AG04449 (cell line): ENCODE measurements at regions not wholly inside any gene's neighbourhood (a gene's known extent, or its start where the extent isn't known, plus 50 kb on each side); places are given as distances from the start of the nearest gene placed in this dataset.

Source experiments
- CTCF ChIA-PET: fragments of 350-600 bp; formaldehyde crosslinking; extraction: SDS; loops from one replicate; lab custom pipeline; 2021; ENCODE audit warnings: antibody characterized with exemption; lab: Yijun Ruan, JAX
- POLR2A ChIA-PET: fragments of 400-600, 350-600 bp; formaldehyde crosslinking; extraction: SDS; loops from one replicate; lab custom pipeline; 2020; ENCODE audit warnings: antibody characterized with exemption, inconsistent platforms; lab: Yijun Ruan, JAX
- DNase-seq: peaks from one replicate; pipeline ENCODE4 v3.0.0-alpha.2; 2010; ENCODE audit warnings: low read depth, low spot score
- H3K4me3 ChIP-seq: 2 replicates; pipeline ENCODE4 v1.5.1; 2011; ENCODE audit warnings: low read depth, mild to moderate bottlenecking, control low read depth, low read length
- CTCF ChIP-seq: IDR thresholded peaks from one replicate; pipeline ENCODE4 v1.5.1; 2011; ENCODE audit warnings: mild to moderate bottlenecking, moderate library complexity, low read length, control low read depth, inconsistent platforms; ENCODE audit not compliant: insufficient read depth; ENCODE audit errors: missing control alignments

DNA sequence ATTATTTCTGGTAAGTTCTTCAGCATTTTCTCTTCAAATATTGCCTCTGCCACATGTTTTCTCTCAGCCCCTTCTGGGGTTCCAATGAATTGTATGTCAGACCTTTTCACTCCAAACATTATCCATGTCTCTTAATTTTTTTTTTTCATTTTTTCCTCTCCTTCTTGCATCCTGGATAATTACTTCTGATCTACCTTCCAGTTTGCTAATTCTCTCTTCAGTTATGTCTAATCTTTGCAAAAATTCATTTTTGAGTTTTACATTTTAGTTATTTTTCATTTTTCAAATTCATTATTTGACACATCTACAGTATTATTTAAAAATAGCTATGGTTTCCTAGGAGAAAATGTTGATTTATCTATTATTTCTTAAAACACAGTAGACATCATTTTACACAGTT, 271.7 kb downstream of the TFAP2B start:
- TF ChIP-seq CTCF = no peak
- CTCF ChIA-PET = no interaction called here
- POLR2A ChIA-PET = no interaction called here
- no peak overlapping the region for H3K4me3 ChIP-seq
- no peak for DNase-seq

DNA sequence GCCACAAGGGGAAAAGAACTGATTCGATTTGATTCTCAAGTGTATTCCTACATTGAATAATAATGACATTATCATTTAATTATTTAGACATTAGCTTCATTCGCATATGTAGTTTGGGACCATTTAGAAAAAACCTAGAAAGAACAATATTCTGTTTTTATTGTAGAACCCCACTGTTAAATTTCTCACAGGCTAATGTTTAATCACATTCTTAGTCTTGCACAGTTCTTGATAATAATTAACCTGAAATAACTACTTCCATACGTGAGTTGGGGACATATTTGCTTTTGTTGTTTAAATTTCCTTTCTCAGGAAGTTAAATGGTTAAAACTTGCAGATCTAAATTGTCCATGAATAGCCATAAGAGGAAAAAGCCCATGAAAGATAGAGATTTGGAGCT, 275.2 kb downstream of the TFAP2B start:
- no peak overlapping the region for H3K4me3 ChIP-seq
- no peak for TF ChIP-seq CTCF
- POLR2A ChIA-PET = no interaction called here
- DNase-seq = no peak
- CTCF ChIA-PET = no interaction called here

GRCh38 chr6:51094271-51094670, 275.6 kb downstream of the TFAP2B start:
- H3K4me3 ChIP-seq = no peak overlapping the region
- CTCF ChIA-PET = no interaction called here
- DNase-seq = no peak
- no peak for TF ChIP-seq CTCF
- POLR2A ChIA-PET = no interaction called here

DNA sequence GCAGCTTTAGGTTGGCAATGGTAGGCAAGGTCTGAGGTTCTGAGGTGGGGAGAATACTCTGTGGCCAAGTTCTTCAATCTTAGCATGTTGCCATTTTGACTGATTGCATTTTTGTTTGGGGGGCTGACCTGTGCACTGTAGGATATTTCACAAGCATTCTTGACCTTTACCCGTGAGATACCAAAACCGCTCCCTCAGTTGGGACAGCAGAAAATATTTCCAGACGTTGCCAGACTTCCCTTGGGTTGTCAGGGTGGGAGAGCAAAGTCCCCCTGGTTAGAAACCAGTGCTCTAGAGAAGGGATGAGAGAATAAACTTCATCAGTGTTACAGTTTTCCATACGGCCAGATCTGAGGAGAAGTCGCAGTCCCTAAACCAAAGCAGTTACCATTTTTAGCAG, 279.6 kb downstream of the TFAP2B start:
- ChIA-PET CTCF (no interaction called here), POLR2A (no interaction called here)
- TF ChIP-seq CTCF = no peak
- no peak overlapping the region for H3K4me3 ChIP-seq
- no peak for DNase-seq

DNA sequence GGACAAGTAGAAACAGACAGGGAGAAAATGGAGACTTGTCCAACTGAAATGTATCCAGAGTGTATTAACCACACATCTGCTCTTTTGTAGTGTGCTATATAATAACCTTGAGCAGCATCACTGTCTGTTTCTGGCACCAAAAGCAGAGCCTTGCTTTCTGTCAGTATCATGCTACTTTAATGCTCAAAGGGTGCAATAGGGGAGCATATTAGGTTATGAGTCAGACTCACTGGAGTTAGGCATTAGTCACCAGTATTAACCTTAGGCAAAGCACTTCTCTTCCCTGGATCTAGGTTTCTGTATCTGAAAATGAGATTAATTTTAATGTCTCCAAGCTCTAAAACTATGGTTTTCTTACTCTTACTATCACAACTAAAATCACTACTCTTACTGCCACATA, 280.1 kb downstream of the TFAP2B start:
- ChIA-PET POLR2A (no interaction called here), CTCF (no interaction called here)
- TF ChIP-seq CTCF = no peak
- no peak overlapping the region for H3K4me3 ChIP-seq
- DNase-seq = no peak

DNA sequence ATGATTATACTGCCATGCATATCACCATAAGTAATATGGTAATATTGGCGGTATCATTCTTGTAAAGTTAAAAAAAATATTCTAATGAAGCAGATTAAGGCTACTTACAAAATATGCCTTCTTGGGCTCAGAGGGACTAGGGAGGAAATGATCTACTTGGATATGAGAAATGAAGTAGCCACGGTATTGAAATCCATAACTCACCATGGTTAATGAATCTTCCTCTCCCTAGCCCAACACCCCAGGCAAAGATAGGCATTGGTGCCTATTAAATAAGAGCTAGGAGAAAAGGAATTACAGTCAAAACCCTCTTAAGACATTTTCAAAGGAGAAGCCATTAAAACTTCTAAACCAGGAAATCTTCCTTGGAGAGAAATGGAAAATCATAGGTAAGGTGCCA, 280.5 kb downstream of the TFAP2B start:
- DNase-seq = no peak
- H3K4me3 ChIP-seq = no peak overlapping the region
- no peak for TF ChIP-seq CTCF
- POLR2A ChIA-PET = no interaction called here
- CTCF ChIA-PET = no interaction called here

- TF ChIP-seq CTCF = no peak
- POLR2A ChIA-PET = no interaction called here
- no peak for DNase-seq
- H3K4me3 ChIP-seq = no peak overlapping the region
- CTCF ChIA-PET = no interaction called here
These were observed 286.7 kb downstream of the TFAP2B start for GRCh38 chr6:51105357-51105756.
